DMS 273 treated with DMSO at 0.1 percent for 48 hours (cell line): ENCODE measurements at regions not wholly inside any gene's neighbourhood (a gene's known extent, or its start where the extent isn't known, plus 50 kb on each side); places are given as distances from the start of the nearest gene placed in this dataset.

Source experiments
- DNase-seq: peaks from one replicate; lab custom pipeline; 2025; lab: John Stamatoyannopoulos, UW

GRCh38 chr2:181242262-181242661 lies 214.9 kb upstream of the ITGA4 start:
- DNase-seq = no peak

GRCh38 chr2:181243319-181243718 lies 213.9 kb upstream of the ITGA4 start:
- no peak for DNase-seq

GRCh38 chr2:181250691-181251090 lies 206.5 kb upstream of the ITGA4 start:
- DNase-seq = no peak

- DNase-seq = no peak
These were observed 204.7 kb upstream of the ITGA4 start for GRCh38 chr2:181252262-181253148.

- no peak for DNase-seq
These were observed 203.7 kb upstream of the ITGA4 start for GRCh38 chr2:181253438-181253837.

- DNase-seq = no peak
These were observed 201.5 kb upstream of the ITGA4 start for GRCh38 chr2:181255651-181256050.

GRCh38 chr2:181258720-181259119 lies 198.5 kb upstream of the ITGA4 start:
- peak; percentile 61 for DNase-seq

GRCh38 chr2:181262782-181263181 lies 194.4 kb upstream of the ITGA4 start:
- DNase-seq = no peak

- no peak for DNase-seq
These were observed 193.2 kb upstream of the ITGA4 start for GRCh38 chr2:181264001-181264400.

- DNase-seq = no peak
These were observed 192.7 kb upstream of the ITGA4 start for GRCh38 chr2:181264441-181264840.

GRCh38 chr2:181266614-181267013 lies 190.6 kb upstream of the ITGA4 start:
- DNase-seq = no peak

GRCh38 chr2:181268174-181268867 lies 188.9 kb upstream of the ITGA4 start:
- DNase-seq = no peak

GRCh38 chr2:181273986-181274385 lies 183.2 kb upstream of the ITGA4 start:
- no peak for DNase-seq

GRCh38 chr2:181275643-181276070 lies 181.5 kb upstream of the ITGA4 start:
- no peak for DNase-seq

- peak; percentile 69 for DNase-seq
These were observed 175.9 kb upstream of the ITGA4 start for GRCh38 chr2:181281206-181281832.

GRCh38 chr2:181285116-181285515 lies 172.1 kb upstream of the ITGA4 start:
- DNase-seq = no peak

GRCh38 chr2:181289698-181290097 lies 167.5 kb upstream of the ITGA4 start:
- DNase-seq = no peak

GRCh38 chr2:181290182-181290581 lies 167.0 kb upstream of the ITGA4 start:
- DNase-seq = no peak

GRCh38 chr2:181294979-181295378 lies 162.2 kb upstream of the ITGA4 start:
- no peak for DNase-seq

- no peak for DNase-seq
These were observed 156.4 kb upstream of the ITGA4 start for GRCh38 chr2:181300600-181301291.

GRCh38 chr2:181304011-181304844 lies 153.0 kb upstream of the ITGA4 start:
- no peak for DNase-seq
